ENCODE measurements at regions not wholly inside any gene's neighbourhood (a gene's known extent, or its start where the extent isn't known, plus 50 kb on each side); places are given as distances from the start of the nearest gene placed in this dataset.
A peak's percentile ranks its signal among the peaks of the same experiment; 100 is the strongest.
"Not testable (repeated sequence)": the region's sequence is repeated elsewhere in the genome, so short reads cannot be mapped to it uniquely, and the experiment has no call there.

DNA sequence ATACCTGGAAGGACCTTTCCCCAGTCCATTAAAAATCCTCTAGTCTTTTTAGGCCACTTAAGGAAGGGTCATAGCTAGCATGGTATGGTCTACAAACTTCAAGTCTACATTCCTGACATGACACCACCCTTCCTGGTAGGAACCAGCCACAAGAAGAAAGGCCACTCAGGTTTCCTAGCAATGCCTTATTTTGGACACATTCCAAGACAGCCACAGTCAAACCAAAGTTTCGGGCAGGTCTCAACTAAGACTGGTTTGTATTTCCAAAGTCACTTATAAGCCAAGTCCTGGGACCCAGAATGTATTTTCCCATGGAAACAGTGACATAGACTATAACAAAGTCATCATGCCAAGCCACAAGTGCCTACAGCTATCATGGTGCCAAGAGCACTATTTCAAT is 50.6 kb upstream of the SLC44A3 start:
- DNase-seq: no peak

DNA sequence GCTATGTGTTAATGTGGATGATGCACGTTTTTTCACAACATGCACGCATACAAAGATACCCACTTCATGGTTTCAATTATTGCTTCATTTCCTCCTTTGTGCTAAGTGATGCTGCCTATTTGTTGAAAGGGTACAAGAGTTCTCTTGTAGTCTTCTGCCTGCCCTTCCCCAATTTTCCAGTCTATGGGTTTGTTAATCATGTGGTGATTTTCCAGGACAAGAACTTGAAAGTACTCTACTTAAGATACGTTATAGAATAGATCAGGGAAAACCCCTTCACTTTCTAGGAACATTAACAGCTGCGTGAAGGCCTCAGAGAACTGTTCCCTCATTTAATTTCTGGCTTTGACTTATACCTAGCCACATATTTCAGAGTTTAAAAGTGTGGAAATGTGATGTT is 52.1 kb upstream of the SLC44A3 start:
- DNase-seq: no peak

DNA sequence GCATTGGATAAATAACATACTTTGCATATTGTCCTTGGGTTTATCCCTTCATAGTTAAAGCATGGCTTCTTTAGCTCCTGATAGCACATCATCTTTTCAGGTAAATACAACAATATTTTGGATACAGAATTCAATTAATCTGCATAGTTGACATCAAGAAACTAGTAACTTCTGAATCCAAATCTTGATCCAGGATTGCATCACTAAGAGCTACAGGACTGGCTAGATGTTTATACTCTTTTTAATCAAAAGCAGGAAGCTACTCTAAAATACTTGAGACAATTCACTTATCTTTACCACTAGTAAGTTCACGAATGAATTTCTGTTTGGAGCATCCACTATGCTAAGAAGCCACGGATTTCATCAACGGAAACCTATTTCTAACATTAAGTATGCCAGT is 54.2 kb upstream of the SLC44A3 start:
- DNase-seq: no peak

- DNase-seq: no peak
These were observed 61.0 kb upstream of the SLC44A3 start for GRCh38 chr1:94759188-94759587.

- peak in 2 of 3 experiments; percentile 6 for DNase-seq
These were observed 62.2 kb upstream of the SLC44A3 start for GRCh38 chr1:94757931-94758330.

- DNase-seq: no peak
These were observed 64.5 kb upstream of the SLC44A3 start for GRCh38 chr1:94755675-94756074.

GRCh38 chr1:94755016-94755415 is 65.1 kb upstream of the SLC44A3 start:
- DNase-seq: not testable (repeated sequence)

GRCh38 chr1:94754570-94754969 is 65.6 kb upstream of the SLC44A3 start:
- DNase-seq: no peak

DNA sequence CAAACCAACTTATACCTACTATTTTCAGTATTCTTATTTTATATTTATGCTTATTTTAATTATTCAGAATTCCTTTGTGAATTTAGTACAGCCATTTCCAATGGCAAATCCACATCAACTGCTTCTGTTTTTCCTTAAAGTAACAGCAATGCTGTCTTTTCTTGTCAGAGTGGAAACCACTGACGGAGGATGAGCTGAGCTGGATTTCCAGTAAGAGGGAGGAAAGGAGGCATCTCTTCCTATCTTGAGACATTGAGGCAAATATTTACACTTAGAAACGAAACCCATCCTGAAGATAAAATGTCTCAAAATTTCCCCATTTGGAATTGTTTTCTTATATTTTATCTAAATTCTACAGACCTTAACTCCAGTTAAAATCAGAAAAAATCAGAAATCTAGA is 66.1 kb upstream of the SLC44A3 start:
- no peak for DNase-seq

GRCh38 chr1:94753171-94753972 is 66.8 kb upstream of the SLC44A3 start:
- no peak for DNase-seq

DNA sequence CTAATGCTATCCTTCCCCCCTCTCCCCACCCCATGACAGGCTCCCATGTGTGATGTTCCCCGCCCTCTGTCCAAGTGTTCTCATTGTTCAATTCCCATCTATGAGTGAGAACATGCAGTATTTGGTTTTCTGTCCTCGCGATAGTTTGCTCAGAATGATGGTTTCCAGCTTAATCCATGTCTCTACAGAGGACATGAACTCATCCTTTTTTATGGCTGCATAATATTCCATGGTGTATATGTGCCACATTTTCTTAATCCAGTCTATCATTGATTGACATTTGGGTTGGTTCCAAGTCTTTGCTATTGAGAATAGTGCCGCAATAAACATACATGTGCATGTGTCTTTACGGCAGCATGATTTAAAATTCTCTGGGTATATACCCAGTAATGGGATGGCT is 68.7 kb upstream of the SLC44A3 start:
- not testable (repeated sequence) for DNase-seq

- DNase-seq: no peak
These were observed 73.3 kb upstream of the SLC44A3 start for GRCh38 chr1:94746635-94747525.

DNA sequence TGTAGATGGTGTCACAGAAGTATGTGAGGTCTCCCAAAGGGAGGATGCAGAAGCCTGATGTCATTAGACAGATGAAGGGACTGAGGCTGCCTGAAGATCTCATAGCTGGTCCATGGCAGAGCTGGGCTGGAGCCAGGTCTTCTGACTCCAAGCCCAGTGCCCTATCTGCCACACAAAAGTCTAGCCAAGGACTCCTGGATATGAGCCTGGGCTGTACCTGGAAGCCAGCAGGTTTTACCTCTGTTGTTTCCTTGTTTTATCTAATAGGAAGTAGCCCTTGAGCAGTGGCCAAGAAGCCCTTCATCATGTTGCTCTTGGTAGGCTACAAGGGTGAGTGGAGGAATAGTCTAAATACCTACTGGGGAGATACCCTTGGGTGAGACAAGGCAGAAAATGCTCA is 74.4 kb upstream of the SLC44A3 start:
- DNase-seq: no peak

- peak in 1 of 3 experiments; percentile 14 for DNase-seq
These were observed 76.3 kb upstream of the SLC44A3 start for GRCh38 chr1:94743862-94744261.

DNA sequence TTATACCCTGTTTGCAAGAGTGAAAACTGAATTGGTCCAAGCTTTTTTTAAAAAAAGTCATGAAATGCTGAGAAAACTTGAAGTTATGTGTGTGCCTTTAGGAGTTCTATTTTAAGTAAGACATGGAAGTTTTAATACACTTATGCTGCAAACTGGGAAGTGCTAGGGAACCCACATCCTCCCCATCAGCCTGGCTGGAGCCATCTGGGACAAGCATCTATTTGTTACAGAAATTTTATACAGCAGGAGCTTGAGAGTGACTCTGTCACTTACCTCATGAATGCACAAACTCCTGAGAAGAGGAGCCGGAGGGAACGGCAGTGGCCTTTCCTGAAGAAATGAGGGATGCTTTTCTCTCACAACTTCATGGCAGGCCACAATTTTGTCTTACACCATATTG is 78.2 kb upstream of the SLC44A3 start:
- DNase-seq: no peak

DNA sequence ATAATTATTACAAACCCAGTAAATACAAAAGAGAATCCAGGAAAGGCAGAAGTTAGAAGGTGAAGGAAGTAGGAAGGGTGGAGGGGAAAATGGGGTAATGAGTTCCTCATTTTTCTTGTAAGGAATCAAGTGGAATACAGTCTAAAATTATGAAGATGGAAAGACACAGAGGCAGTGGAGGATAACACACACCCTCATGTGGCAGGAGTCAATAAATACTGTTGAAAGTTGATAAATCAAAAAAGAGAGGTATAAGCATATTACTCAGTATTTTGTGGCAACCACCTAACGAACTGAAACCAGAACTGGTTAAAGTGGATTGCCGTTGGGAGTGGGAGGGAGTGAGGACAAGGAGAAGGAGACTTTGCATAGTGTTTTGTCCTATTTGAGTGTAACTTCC is 78.6 kb upstream of the SLC44A3 start:
- no peak for DNase-seq

GRCh38 chr1:94739521-94740061 is 80.6 kb upstream of the SLC44A3 start:
- no peak for DNase-seq

- no peak for DNase-seq
These were observed 81.8 kb upstream of the SLC44A3 start for GRCh38 chr1:94738371-94738770.

DNA sequence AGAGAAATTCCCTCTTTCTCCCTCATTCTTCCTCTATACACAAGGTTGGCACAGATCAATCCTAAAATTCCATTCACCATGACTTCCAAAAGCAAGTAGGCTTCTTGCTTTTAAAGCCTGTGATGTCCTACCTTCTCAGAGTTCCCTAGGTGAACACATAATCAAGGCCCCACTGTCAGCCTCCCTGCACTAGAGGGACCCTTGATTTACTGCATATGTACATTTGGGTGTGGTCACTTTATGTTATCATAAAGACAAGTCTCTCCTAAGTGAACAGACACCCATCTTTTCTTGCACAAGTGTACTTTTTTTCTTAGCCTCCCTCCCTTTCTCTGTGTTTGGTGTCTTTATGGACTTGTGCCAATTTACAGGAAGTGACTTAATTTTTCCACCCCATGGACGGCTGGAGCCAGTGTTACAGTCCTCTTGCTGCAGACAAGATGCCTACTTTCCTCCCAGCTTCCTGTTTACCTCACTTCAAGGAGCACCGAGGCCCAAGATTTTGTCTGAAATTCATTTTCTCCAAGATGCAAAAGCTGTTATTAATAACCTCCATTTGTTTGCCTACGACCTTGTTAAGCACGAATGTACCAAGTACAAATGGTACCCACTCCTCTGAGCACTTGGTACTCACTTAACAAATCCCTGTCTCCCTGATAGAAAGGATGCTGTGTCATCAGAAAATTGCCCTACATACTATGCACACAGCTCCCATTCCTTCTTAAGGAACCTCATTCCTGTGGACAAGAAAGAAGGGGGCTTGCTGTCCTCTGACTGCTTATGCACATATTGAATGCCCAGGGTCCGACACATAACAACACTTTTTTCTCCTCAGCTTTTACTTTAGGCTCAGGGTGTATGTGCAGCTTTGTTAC is 82.8 kb upstream of the SLC44A3 start:
- DNase-seq: no peak

DNA sequence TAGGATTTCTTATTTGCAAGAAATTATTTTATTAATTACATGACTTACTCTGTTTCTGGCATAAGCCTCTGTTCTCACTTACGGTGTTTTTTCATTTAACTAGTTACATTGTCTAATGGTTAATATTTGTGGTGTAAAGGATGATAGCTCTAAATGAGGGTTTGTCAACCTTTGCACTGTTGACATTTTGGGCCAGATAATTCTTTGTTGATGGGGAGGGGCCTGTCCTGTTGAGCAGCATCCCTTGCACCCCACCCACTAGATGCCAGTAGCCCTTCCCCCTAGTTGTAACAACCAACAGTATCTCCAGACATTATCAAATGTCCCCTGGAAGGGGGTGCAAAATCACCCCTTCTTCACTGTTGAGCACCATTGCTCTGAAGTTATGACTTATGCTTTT is 83.6 kb upstream of the SLC44A3 start:
- no peak for DNase-seq

GRCh38 chr1:94736073-94736472 is 84.1 kb upstream of the SLC44A3 start:
- DNase-seq: no peak

- DNase-seq: no peak
These were observed 84.9 kb upstream of the SLC44A3 start for GRCh38 chr1:94734963-94735901.

Measured in NCI-H1417 (cell line).